GM12872 (cell line): ENCODE measurements at regions not wholly inside any gene's neighbourhood (a gene's known extent, or its start where the extent isn't known, plus 50 kb on each side); places are given as distances from the start of the nearest gene placed in this dataset.

Source experiments
- CTCF ChIP-seq: IDR thresholded peaks from 3 replicates; pipeline ENCODE4 v1.5.1; 2011; ENCODE audit warnings: low read depth, mild to moderate bottlenecking, low read length, moderate library complexity; ENCODE audit not compliant: insufficient read depth

- no peak for TF ChIP-seq CTCF
Measured at GRCh38 chr3:74529145-74529544, 85.3 kb downstream of the CNTN3 start.

- no peak for TF ChIP-seq CTCF
Measured at GRCh38 chr3:74527566-74527965, 86.9 kb downstream of the CNTN3 start.

- no peak for TF ChIP-seq CTCF
Measured at GRCh38 chr3:74523811-74524210, 90.6 kb downstream of the CNTN3 start.

GRCh38 chr3:74520895-74521294 is 93.6 kb downstream of the CNTN3 start:
- TF ChIP-seq CTCF = no peak

- no peak for TF ChIP-seq CTCF
Measured at GRCh38 chr3:74518610-74519009, 95.8 kb downstream of the CNTN3 start.

GRCh38 chr3:74516019-74516418 is 98.4 kb downstream of the CNTN3 start:
- TF ChIP-seq CTCF = no peak

- TF ChIP-seq CTCF = no peak
Measured at GRCh38 chr3:74515451-74515850, 99.0 kb downstream of the CNTN3 start.

GRCh38 chr3:74511078-74511477 is 103.4 kb downstream of the CNTN3 start:
- TF ChIP-seq CTCF = no peak
